ENCODE measurements at regions not wholly inside any gene's neighbourhood (a gene's known extent, or its start where the extent isn't known, plus 50 kb on each side); places are given as distances from the start of the nearest gene placed in this dataset.

DNA sequence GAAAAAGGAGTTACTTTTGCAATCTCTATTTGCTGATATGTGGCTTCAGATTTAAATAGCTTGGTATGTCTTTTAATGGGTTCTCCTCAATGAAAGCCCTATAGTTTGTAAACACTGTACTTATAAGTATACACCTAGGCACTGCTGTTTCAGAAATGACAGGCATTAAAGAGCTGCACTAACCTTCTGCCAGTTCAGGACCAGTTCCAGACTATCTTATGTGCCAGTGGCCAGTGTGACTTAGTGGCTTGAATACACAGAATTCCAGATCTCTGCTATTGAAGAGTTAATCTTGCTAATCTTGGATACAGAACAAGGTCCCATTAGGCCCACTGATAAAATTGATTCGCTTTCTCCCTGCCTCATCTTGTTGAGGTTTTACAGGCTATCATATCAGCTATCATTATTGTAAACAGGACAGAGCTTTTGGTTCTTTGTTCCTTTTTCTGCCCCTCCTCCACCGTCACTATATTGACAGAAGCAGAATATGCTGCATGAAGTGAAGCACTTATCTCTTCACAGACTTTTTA lies 337.5 kb downstream of the LRRIQ3 start:
- H3K36me3 ChIP-seq (ENCODE audit: control insufficient read depth in 1 of 2, insufficient read depth in 2 of 2, low read length in 2 of 2), result no peaks in the 10 kb centered on the region
- no peak overlapping the region for H3K14ac ChIP-seq (ENCODE audit: low read length)
- no CpG with 5 or more reads among the region's 2 CpGs for WGBS (ENCODE audit: extremely low coverage, insufficient coverage, insufficient read length)
- H2AK5ac ChIP-seq (ENCODE audit: low read length), result no peak overlapping the region
- H3K4me1 ChIP-seq (ENCODE audit: control insufficient read depth in 1 of 2, insufficient read depth in 2 of 2, low read length in 2 of 2), result no peaks in the 10 kb centered on the region
- no peak overlapping the region for H3K27ac ChIP-seq (ENCODE audit: low read depth, low read length)
- H3K4me2 ChIP-seq (ENCODE audit: low read length), result no peak overlapping the region
- H3K27me3 ChIP-seq (ENCODE audit: insufficient read depth, low read length), result no peaks in the 10 kb centered on the region
- no peak overlapping the region for H3K9ac ChIP-seq (ENCODE audit: low read length)
- H2BK120ac ChIP-seq (ENCODE audit: insufficient read depth, low read length, poor library complexity), result no peak overlapping the region
- no peak overlapping the region for H4K91ac ChIP-seq (ENCODE audit: low read depth, low read length)
- no peak overlapping the region for H4K8ac ChIP-seq (ENCODE audit: low read depth, low read length)
- H3K23ac ChIP-seq (ENCODE audit: low read length), result no peak overlapping the region
- H2BK5ac ChIP-seq (ENCODE audit: low read depth, low read length, poor library complexity), result no peak overlapping the region
- no peak overlapping the region for H3K4ac ChIP-seq (ENCODE audit: low read depth, low read length)
- no peak overlapping the region for H4K12ac ChIP-seq (ENCODE audit: low read depth, low read length)
- H3K79me1 ChIP-seq (ENCODE audit: low read length), result no peaks in the 10 kb centered on the region
- DNase-seq, result no peak
- H3K9me3 ChIP-seq (ENCODE audit: insufficient read depth, low read depth, low read length), result no peaks in the 10 kb centered on the region
- no peak overlapping the region for H3K18ac ChIP-seq (ENCODE audit: low read length)
- no peak overlapping the region for H2AFZ ChIP-seq (ENCODE audit: insufficient read depth, low read length, poor library complexity)
- H3K79me2 ChIP-seq (ENCODE audit: control insufficient read depth, insufficient read depth, low read length, poor library complexity), result no peaks in the 10 kb centered on the region
- H2BK12ac ChIP-seq (ENCODE audit: low read length), result no peak overlapping the region
- H3K4me3 ChIP-seq (ENCODE audit: low read depth, low read length), result no peak overlapping the region

GRCh38 chr1:73859227-73859626 lies 338.7 kb downstream of the LRRIQ3 start:
- no peak overlapping the region for H4K91ac ChIP-seq (ENCODE audit: low read depth, low read length)
- H3K79me2 ChIP-seq (ENCODE audit: control insufficient read depth, insufficient read depth, low read length, poor library complexity), result no peaks in the 10 kb centered on the region
- no peak overlapping the region for H4K12ac ChIP-seq (ENCODE audit: low read depth, low read length)
- H3K9me3 ChIP-seq (ENCODE audit: insufficient read depth, low read depth, low read length), result no peaks in the 10 kb centered on the region
- no peak overlapping the region for H3K23ac ChIP-seq (ENCODE audit: low read length)
- H2BK12ac ChIP-seq (ENCODE audit: low read length), result no peak overlapping the region
- no peaks in the 10 kb centered on the region for H3K27me3 ChIP-seq (ENCODE audit: insufficient read depth, low read length)
- no peaks in the 10 kb centered on the region for H3K79me1 ChIP-seq (ENCODE audit: low read length)
- H2BK120ac ChIP-seq (ENCODE audit: insufficient read depth, low read length, poor library complexity), result no peak overlapping the region
- no peak overlapping the region for H2AK5ac ChIP-seq (ENCODE audit: low read length)
- no peak overlapping the region for H3K4me2 ChIP-seq (ENCODE audit: low read length)
- no peak overlapping the region for H3K18ac ChIP-seq (ENCODE audit: low read length)
- no peak overlapping the region for H3K4ac ChIP-seq (ENCODE audit: low read depth, low read length)
- H4K8ac ChIP-seq (ENCODE audit: low read depth, low read length), result no peak overlapping the region
- H3K4me1 ChIP-seq (ENCODE audit: control insufficient read depth in 1 of 2, insufficient read depth in 2 of 2, low read length in 2 of 2), result no peaks in the 10 kb centered on the region
- no peak overlapping the region for H3K14ac ChIP-seq (ENCODE audit: low read length)
- H2BK5ac ChIP-seq (ENCODE audit: low read depth, low read length, poor library complexity), result no peak overlapping the region
- DNase-seq, result no peak
- H3K4me3 ChIP-seq (ENCODE audit: low read depth, low read length), result no peak overlapping the region
- no peak overlapping the region for H3K27ac ChIP-seq (ENCODE audit: low read depth, low read length)
- no peak overlapping the region for H2AFZ ChIP-seq (ENCODE audit: insufficient read depth, low read length, poor library complexity)
- no CpG with 5 or more reads among the region's 1 CpG for WGBS (ENCODE audit: extremely low coverage, insufficient coverage, insufficient read length)
- H3K36me3 ChIP-seq (ENCODE audit: control insufficient read depth in 1 of 2, insufficient read depth in 2 of 2, low read length in 2 of 2), result no peaks in the 10 kb centered on the region
- H3K9ac ChIP-seq (ENCODE audit: low read length), result no peak overlapping the region

DNA sequence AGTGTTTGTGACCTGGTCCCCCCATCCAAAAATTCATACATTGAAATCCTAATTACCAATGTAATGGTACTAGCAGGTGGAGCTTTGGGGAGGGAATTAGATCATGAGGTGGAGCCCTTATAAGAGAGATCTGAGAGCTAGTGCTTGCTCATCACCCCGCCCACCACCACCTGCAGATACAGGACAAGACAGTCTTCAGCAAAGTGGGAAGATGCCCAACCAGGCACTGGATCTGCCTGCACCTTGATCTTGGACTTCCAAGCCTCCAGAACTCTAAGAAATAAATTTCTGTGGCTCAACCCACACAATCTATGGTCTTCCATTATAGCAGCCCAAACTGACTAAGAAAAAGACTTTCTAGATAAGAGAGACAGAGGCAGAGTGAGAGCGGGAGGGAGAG lies 343.4 kb downstream of the LRRIQ3 start:
- Histone ChIP-seq H2BK120ac (ENCODE audit: insufficient read depth, low read length, poor library complexity) (no peak overlapping the region), H3K9me3 (ENCODE audit: insufficient read depth, low read depth, low read length) (no peaks in the 10 kb centered on the region), H3K4me3 (ENCODE audit: low read depth, low read length) (no peak overlapping the region), H2AK5ac (ENCODE audit: low read length) (no peak overlapping the region), H2BK12ac (ENCODE audit: low read length) (no peak overlapping the region), H2AFZ (ENCODE audit: insufficient read depth, low read length, poor library complexity) (no peak overlapping the region), H3K27me3 (ENCODE audit: insufficient read depth, low read length) (no peaks in the 10 kb centered on the region), H3K4ac (ENCODE audit: low read depth, low read length) (no peak overlapping the region), H4K12ac (ENCODE audit: low read depth, low read length) (no peak overlapping the region), H4K8ac (ENCODE audit: low read depth, low read length) (no peak overlapping the region), H3K4me1 (ENCODE audit: control insufficient read depth in 1 of 2, insufficient read depth in 2 of 2, low read length in 2 of 2) (no peaks in the 10 kb centered on the region), H3K4me2 (ENCODE audit: low read length) (no peak overlapping the region), H3K18ac (ENCODE audit: low read length) (no peak overlapping the region), H3K27ac (ENCODE audit: low read depth, low read length) (no peak overlapping the region), H3K23ac (ENCODE audit: low read length) (no peak overlapping the region), H2BK5ac (ENCODE audit: low read depth, low read length, poor library complexity) (no peak overlapping the region), H3K9ac (ENCODE audit: low read length) (no peak overlapping the region), H4K91ac (ENCODE audit: low read depth, low read length) (no peak overlapping the region), H3K79me2 (ENCODE audit: control insufficient read depth, insufficient read depth, low read length, poor library complexity) (no peaks in the 10 kb centered on the region), H3K36me3 (ENCODE audit: control insufficient read depth in 1 of 2, insufficient read depth in 2 of 2, low read length in 2 of 2) (no peaks in the 10 kb centered on the region), H3K14ac (ENCODE audit: low read length) (no peak overlapping the region), H3K79me1 (ENCODE audit: low read length) (no peaks in the 10 kb centered on the region)
- WGBS (ENCODE audit: extremely low coverage, insufficient coverage, insufficient read length), result no CpG with 5 or more reads among the region's 2 CpGs
- no peak for DNase-seq

- Histone ChIP-seq H2AK5ac (ENCODE audit: low read length) (no peak overlapping the region), H4K8ac (ENCODE audit: low read depth, low read length) (no peak overlapping the region), H3K27me3 (ENCODE audit: insufficient read depth, low read length) (no peaks in the 10 kb centered on the region), H3K14ac (ENCODE audit: low read length) (no peak overlapping the region), H2BK5ac (ENCODE audit: low read depth, low read length, poor library complexity) (no peak overlapping the region), H2AFZ (ENCODE audit: insufficient read depth, low read length, poor library complexity) (no peak overlapping the region), H2BK12ac (ENCODE audit: low read length) (no peak overlapping the region), H3K4ac (ENCODE audit: low read depth, low read length) (no peak overlapping the region), H3K9me3 (ENCODE audit: insufficient read depth, low read depth, low read length) (no peaks in the 10 kb centered on the region), H3K4me2 (ENCODE audit: low read length) (no peak overlapping the region), H4K12ac (ENCODE audit: low read depth, low read length) (no peak overlapping the region), H3K4me3 (ENCODE audit: low read depth, low read length) (no peak overlapping the region), H3K79me2 (ENCODE audit: control insufficient read depth, insufficient read depth, low read length, poor library complexity) (no peaks in the 10 kb centered on the region), H3K18ac (ENCODE audit: low read length) (no peak overlapping the region), H3K27ac (ENCODE audit: low read depth, low read length) (no peak overlapping the region), H3K79me1 (ENCODE audit: low read length) (no peaks in the 10 kb centered on the region), H2BK120ac (ENCODE audit: insufficient read depth, low read length, poor library complexity) (no peak overlapping the region), H3K4me1 (ENCODE audit: control insufficient read depth in 1 of 2, insufficient read depth in 2 of 2, low read length in 2 of 2) (no peaks in the 10 kb centered on the region), H3K9ac (ENCODE audit: low read length) (no peak overlapping the region), H4K91ac (ENCODE audit: low read depth, low read length) (no peak overlapping the region), H3K23ac (ENCODE audit: low read length) (no peak overlapping the region), H3K36me3 (ENCODE audit: control insufficient read depth in 1 of 2, insufficient read depth in 2 of 2, low read length in 2 of 2) (no peaks in the 10 kb centered on the region)
- DNase-seq, result no peak
Observed at GRCh38 chr1:73842436-73842835, 355.5 kb downstream of the LRRIQ3 start.
